Panc1 (cell line): ENCODE measurements at regions not wholly inside any gene's neighbourhood (a gene's known extent, or its start where the extent isn't known, plus 50 kb on each side); places are given as distances from the start of the nearest gene placed in this dataset.

Experiments
- ATAC-seq: fragments of 200-7000 bp; cut with Tn5 transposase; 2 replicates; pipeline ENCODE4 v1.9.1; 2020; ENCODE audit warnings: mild to moderate bottlenecking, moderate library complexity
- BruUV-seq: library from RNA; stranded (reverse); fragments of 400-500 nt; replicated peaks from 2 replicates; lab custom pipeline; 2021; lab: Mats Ljungman, UMichigan
- CTCF ChIA-PET: fragments of 300-600 bp; sonication (Branson Sonifier 250); formaldehyde crosslinking; loops from one replicate; lab custom pipeline; 2022; ENCODE audit warnings: antibody characterized with exemption; lab: Charles Lee
- POLR2A ChIA-PET: fragments of 300-600 bp; sonication (Branson Sonifier 250); formaldehyde crosslinking; loops from one replicate; lab custom pipeline; 2022; ENCODE audit warnings: antibody characterized with exemption; lab: Charles Lee
- DNase-seq: peaks from one replicate; pipeline ENCODE4 v3.0.0-alpha.2; 2010; ENCODE audit warnings: low read depth, low spot score
- H3K27ac ChIP-seq: 2 replicates; pipeline ENCODE4 v1.5.1; 2011; ENCODE audit warnings: mild to moderate bottlenecking, low read length, inconsistent platforms
- H3K27me3 ChIP-seq: fragments of 200-500 bp; sonication (Bioruptor generic); 2 replicates; pipeline ENCODE4 v1.6.0; 2014; ENCODE audit warnings: low read length, inconsistent platforms; ENCODE audit not compliant: control insufficient read depth, insufficient read depth
- H3K36me3 ChIP-seq: fragments of 200-500 bp; sonication (Bioruptor generic); 2 replicates; pipeline ENCODE4 v1.5.1; 2014; ENCODE audit warnings: inconsistent platforms, mild to moderate bottlenecking, low read length, moderate library complexity; ENCODE audit not compliant: control insufficient read depth, insufficient read depth
- H3K4me1 ChIP-seq: 2 replicates; pipeline ENCODE4 v1.5.1; 2011; ENCODE audit warnings: inconsistent platforms, mild to moderate bottlenecking, low read length, moderate library complexity; ENCODE audit not compliant: control insufficient read depth, insufficient read depth
- H3K4me3 ChIP-seq, 2 experiments: 2 replicates each; pipeline ENCODE4 v1.5.1; 2011 to 2012; ENCODE audit warnings: low read depth in 2 of 2, low read length in 2 of 2, mild to moderate bottlenecking in 2 of 2, inconsistent platforms in 1 of 2, moderate library complexity in 1 of 2
- H3K9me3 ChIP-seq: fragments of 200-500 bp; sonication (Bioruptor generic); 2 replicates; pipeline ENCODE4 v1.5.1; 2014; ENCODE audit warnings: low read depth, mild to moderate bottlenecking, inconsistent platforms, low read length, moderate library complexity; ENCODE audit not compliant: control insufficient read depth, insufficient read depth
- CTCF ChIP-seq: fragments of 450-650 bp; IDR thresholded peaks from 2 replicates; pipeline ENCODE4 v1.5.1; 2017; ENCODE audit warnings: mild to moderate bottlenecking
- POLR2AphosphoS5 ChIP-seq: IDR thresholded peaks from 2 replicates; pipeline ENCODE4 v1.6.1; 2012; ENCODE audit warnings: mild to moderate bottlenecking, low read depth, low read length, moderate library complexity
- REST ChIP-seq, 2 experiments: IDR thresholded peaks; 2 replicates each; pipeline ENCODE4 v1.6.1; 2011 to 2012; ENCODE audit warnings: low read depth in 2 of 2, control low read depth in 1 of 2, low read length in 1 of 2, mild to moderate bottlenecking in 1 of 2, moderate library complexity in 1 of 2; ENCODE audit not compliant: insufficient read depth in 1 of 2
- SIN3A ChIP-seq: IDR thresholded peaks from 2 replicates; pipeline ENCODE4 v1.6.1; 2012; ENCODE audit warnings: low read depth, mild to moderate bottlenecking, low read length, moderate library complexity, borderline replicate concordance; ENCODE audit not compliant: insufficient read depth
- TCF7L2 ChIP-seq: IDR thresholded peaks from 2 replicates; pipeline ENCODE4 v1.6.1; 2011; ENCODE audit warnings: mild to moderate bottlenecking, low read depth, low read length, inconsistent platforms
- in situ Hi-C: cut with HindIII; loops from 2 replicates; pipeline ENCODE4 v1.10.0; 2016; ENCODE audit warnings: low sequenced_read_pairs, low pct_unique_long_range_greater_than_20kb
- intact Hi-C: fragments of 100-400 bp; cut with micrococcal nuclease; formaldehyde crosslinking; loops from one replicate; pipeline ENCODE4 v1.10.0; 2022; ENCODE audit not compliant: unreplicated experiment

- in situ Hi-C loops = no loop called here
Observed at GRCh38 chr15:94535298-94536048, 304.1 kb downstream of the MCTP2 start.

GRCh38 chr15:94536549-94536948, 305.2 kb downstream of the MCTP2 start:
- intact Hi-C loops (no loop called here), in situ Hi-C loops (no loop called here)
- no peaks in the 10 kb centered on the region for H3K36me3 ChIP-seq
- BruUV-seq = no TSS peak
- H3K27me3 ChIP-seq = no peaks in the 10 kb centered on the region
- TF ChIP-seq SIN3A = no peak
- no peak for TF ChIP-seq TCF7L2
- TF ChIP-seq POLR2AphosphoS5 = no peak
- no peak for TF ChIP-seq REST (IDR thresholded peaks at IDR 0.05; ENCODE audit: insufficient read depth in 1 of 2, low read depth in 2 of 2, low read length in 1 of 2)
- no peak for TF ChIP-seq CTCF
- POLR2A ChIA-PET = no interaction called here
- no peak for ATAC-seq
- no peak overlapping the region for H3K27ac ChIP-seq
- CTCF ChIA-PET = no interaction called here
- DNase-seq = no peak
- no peaks in the 10 kb centered on the region for H3K4me1 ChIP-seq
- no peaks in the 10 kb centered on the region for H3K9me3 ChIP-seq
- no peak overlapping the region for H3K4me3 ChIP-seq

More at GRCh38 chr15:94535298-94536048, 304.1 kb downstream of the MCTP2 start:
- Histone ChIP-seq H3K4me1 (no peaks in the 10 kb centered on the region), H3K36me3 (no peaks in the 10 kb centered on the region), H3K4me3 (no peak overlapping the region), H3K9me3 (no peaks in the 10 kb centered on the region), H3K27ac (no peak overlapping the region), H3K27me3 (no peaks in the 10 kb centered on the region)
- POLR2A ChIA-PET = no interaction called here
- intact Hi-C loops = no loop called here
- BruUV-seq = no TSS peak
- DNase-seq (no peak), ATAC-seq (no peak)
- CTCF ChIA-PET = no interaction called here
- TF ChIP-seq REST (IDR thresholded peaks at IDR 0.05; ENCODE audit: insufficient read depth in 1 of 2, low read depth in 2 of 2, low read length in 1 of 2) (no peak), POLR2AphosphoS5 (no peak), SIN3A (no peak), CTCF (no peak), TCF7L2 (no peak)
